ENCODE measurements at regions not wholly inside any gene's neighbourhood (a gene's known extent, or its start where the extent isn't known, plus 50 kb on each side); places are given as distances from the start of the nearest gene placed in this dataset.

GRCh38 chr3:87771337-87772192 is 287.2 kb downstream of the CGGBP1 start:
- Histone ChIP-seq H3K9me3 (ENCODE audit: insufficient read depth, low read depth, low read length) (no peaks in the 10 kb centered on the region; the same call in 1 of the 2 replicates), H3K27me3 (ENCODE audit: insufficient read depth, low read length, poor library complexity, severe bottlenecking) (no peaks in the 10 kb centered on the region), H3K9me2 (replicated peaks; ENCODE audit: low read depth, low read length) (no peaks in the 10 kb centered on the region), H3K79me2 (ENCODE audit: insufficient read depth, low read length) (no peaks in the 10 kb centered on the region), H2AFZ (ENCODE audit: low read length) (peak overlapping the region; percentile 76), H3K36me3 (ENCODE audit: insufficient read depth, low read length) (no peaks in the 10 kb centered on the region), H3K4me2 (ENCODE audit: low read depth, low read length, poor library complexity, severe bottlenecking) (peak overlapping the region; percentile 25), H3K9ac (ENCODE audit: low read depth, low read length, poor library complexity, severe bottlenecking) (no peak overlapping the region), H4K20me1 (ENCODE audit: insufficient read depth, low read length, poor library complexity, severe bottlenecking) (no peaks in the 10 kb centered on the region), H3K4me3 (ENCODE audit: low read length, poor library complexity, severe bottlenecking) (no peak overlapping the region), H3K4me1 (ENCODE audit: insufficient read depth, low read length, poor library complexity, severe bottlenecking) (no peaks in the 10 kb centered on the region), H3F3A (ENCODE audit: low read depth) (no peaks in the 10 kb centered on the region)
- TF ChIP-seq EZH2phosphoT487 (IDR thresholded peaks at IDR 0.05; ENCODE audit: borderline replicate concordance) (no peak), CTCF (conservative IDR thresholded peaks at IDR 0.05; ENCODE audit: low read length) (peak; percentile 86)

GRCh38 chr3:87766721-87767120 is 292.1 kb downstream of the CGGBP1 start:
- Histone ChIP-seq H3K4me3 (ENCODE audit: low read length, poor library complexity, severe bottlenecking) (no peak overlapping the region), H3K4me1 (ENCODE audit: insufficient read depth, low read length, poor library complexity, severe bottlenecking) (no peaks in the 10 kb centered on the region), H3K27me3 (ENCODE audit: insufficient read depth, low read length, poor library complexity, severe bottlenecking) (no peaks in the 10 kb centered on the region), H3K9ac (ENCODE audit: low read depth, low read length, poor library complexity, severe bottlenecking) (no peak overlapping the region), H3K36me3 (ENCODE audit: insufficient read depth, low read length) (no peaks in the 10 kb centered on the region), H3K4me2 (ENCODE audit: low read depth, low read length, poor library complexity, severe bottlenecking) (no peak overlapping the region), H4K20me1 (ENCODE audit: insufficient read depth, low read length, poor library complexity, severe bottlenecking) (no peaks in the 10 kb centered on the region), H3K9me3 (ENCODE audit: insufficient read depth, low read depth, low read length) (no peaks in the 10 kb centered on the region), H3K9me2 (replicated peaks; ENCODE audit: low read depth, low read length) (no peaks in the 10 kb centered on the region), H3F3A (ENCODE audit: low read depth) (no peaks in the 10 kb centered on the region), H3K79me2 (ENCODE audit: insufficient read depth, low read length) (no peaks in the 10 kb centered on the region), H2AFZ (ENCODE audit: low read length) (no peak overlapping the region)
- TF ChIP-seq CTCF (conservative IDR thresholded peaks at IDR 0.05; ENCODE audit: low read length): no peak
- TF ChIP-seq EZH2phosphoT487 (IDR thresholded peaks at IDR 0.05; ENCODE audit: borderline replicate concordance): no peak

- Histone ChIP-seq H3K4me3 (ENCODE audit: low read length, poor library complexity, severe bottlenecking) (no peak overlapping the region), H3K36me3 (ENCODE audit: insufficient read depth, low read length) (no peaks in the 10 kb centered on the region), H2AFZ (ENCODE audit: low read length) (no peak overlapping the region), H4K20me1 (ENCODE audit: insufficient read depth, low read length, poor library complexity, severe bottlenecking) (no peaks in the 10 kb centered on the region), H3F3A (ENCODE audit: low read depth) (no peaks in the 10 kb centered on the region), H3K9ac (ENCODE audit: low read depth, low read length, poor library complexity, severe bottlenecking) (no peak overlapping the region), H3K27me3 (ENCODE audit: insufficient read depth, low read length, poor library complexity, severe bottlenecking) (no peaks in the 10 kb centered on the region), H3K4me2 (ENCODE audit: low read depth, low read length, poor library complexity, severe bottlenecking) (no peak overlapping the region), H3K9me2 (replicated peaks; ENCODE audit: low read depth, low read length) (no peaks in the 10 kb centered on the region), H3K4me1 (ENCODE audit: insufficient read depth, low read length, poor library complexity, severe bottlenecking) (no peaks in the 10 kb centered on the region), H3K9me3 (ENCODE audit: insufficient read depth, low read depth, low read length) (no peaks in the 10 kb centered on the region), H3K79me2 (ENCODE audit: insufficient read depth, low read length) (no peaks in the 10 kb centered on the region)
- TF ChIP-seq EZH2phosphoT487 (IDR thresholded peaks at IDR 0.05; ENCODE audit: borderline replicate concordance): no peak
- no peak for TF ChIP-seq CTCF (conservative IDR thresholded peaks at IDR 0.05; ENCODE audit: low read length)
These were observed 293.5 kb downstream of the CGGBP1 start for GRCh38 chr3:87765256-87765655.
